Body of pancreas (tissue), 4 donors: ENCODE measurements at regions not wholly inside any gene's neighbourhood (a gene's known extent, or its start where the extent isn't known, plus 50 kb on each side); places are given as distances from the start of the nearest gene placed in this dataset.

ENCODE experiments used
- ATAC-seq: fragments of 150-250 bp; one replicate; pipeline ENCODE4 v1.9.1; 2016
- DNase-seq, 4 donors: peaks; one replicate each; pipeline ENCODE4 v3.0.0-alpha.2; 2019
- H3K27ac ChIP-seq, 4 donors: fragments of 200-600 bp; sonication (generic); 1 replicate in 3 of 4; 2 replicates in 1 of 4; pipeline versions ENCODE4 v1.5.1 to v1.6.1; 2016 to 2019; ENCODE audit warnings: mild to moderate bottlenecking in 1 of 4, mixed read lengths in 1 of 4, moderate library complexity in 1 of 4
- H3K27me3 ChIP-seq, 2 donors: fragments of 200-600 bp; sonication (generic); one replicate each; pipeline ENCODE4 v1.6.0; 2016; ENCODE audit warnings: mild to moderate bottlenecking in 1 of 2
- H3K36me3 ChIP-seq, 2 donors: fragments of 200-600 bp; sonication (generic); replicated peaks in 1 of 2; 2 replicates each; pipeline ENCODE4 v1.5.1; 2016; ENCODE audit warnings: low read depth in 2 of 2; ENCODE audit not compliant: insufficient read depth in 1 of 2
- H3K4me1 ChIP-seq: fragments of 200-600 bp; sonication (generic); one replicate; pipeline ENCODE4 v1.6.0; 2016
- H3K4me3 ChIP-seq, 2 donors: fragments of 200-600 bp; sonication (generic); 1 replicate in 1 of 2; 2 replicates in 1 of 2; pipeline ENCODE4 v1.5.1; 2016 to 2019
- H3K9me3 ChIP-seq, 3 donors: fragments of 200-600 bp; sonication (generic); 1 replicate in 2 of 3; 2 replicates in 1 of 3; pipeline ENCODE4 v1.5.1; 2016
- POLR2A ChIP-seq, 3 donors: fragments of 450-650 bp; IDR thresholded peaks; one replicate each; pipeline ENCODE4 v1.6.1; 2016; ENCODE audit warnings: antibody characterized with exemption in 3 of 3, mild to moderate bottlenecking in 2 of 3
- WGBS, 2 donors: methylation state at CpG; one replicate each; pipeline ENCODE4 v1.1.5; 2017; 5-methylcytosine and 5-hydroxymethylcytosine counted together
- intact Hi-C: fragments of 100-400 bp; cut with DNase I; formaldehyde crosslinking; loops from one replicate; pipeline ENCODE4 v1.15.1; 2023
- TF ChIP-seq, protein P1 (sequence below), 7 experiments: fragments of 450-650 bp in 4 of 7; fragments of 200-600 bp in 3 of 7; sonication (generic) in 3 of 7; IDR thresholded peaks; one replicate each; pipeline ENCODE4 v1.5.1; 2016 to 2019; ENCODE audit warnings: antibody characterized with exemption in 7 of 7

DNA sequence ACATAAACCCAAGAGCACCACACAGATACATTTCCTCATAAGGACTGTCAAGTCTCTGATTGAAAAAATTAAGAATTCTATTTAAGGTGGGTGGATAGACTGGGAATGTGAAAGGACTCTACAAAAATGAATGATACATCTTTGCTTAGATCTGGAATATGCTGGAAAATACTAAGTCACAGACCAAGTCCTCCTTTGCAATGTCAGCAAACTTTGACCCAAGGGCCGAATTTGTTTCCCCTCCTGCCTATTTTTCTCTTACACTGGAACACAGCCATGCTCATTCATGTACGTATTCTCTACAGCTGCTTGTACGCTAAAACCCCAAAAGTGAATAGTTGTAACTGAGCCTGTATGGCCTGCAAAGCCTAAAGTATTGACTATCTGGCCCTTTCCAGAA is 180.7 kb downstream of the ADSS2 start:
- ATAC-seq = no peak
- WGBS, 2 donors = 87 to 96% methylated on average over 3 of the region's 3 CpGs
- intact Hi-C loops = no loop called here

DNA sequence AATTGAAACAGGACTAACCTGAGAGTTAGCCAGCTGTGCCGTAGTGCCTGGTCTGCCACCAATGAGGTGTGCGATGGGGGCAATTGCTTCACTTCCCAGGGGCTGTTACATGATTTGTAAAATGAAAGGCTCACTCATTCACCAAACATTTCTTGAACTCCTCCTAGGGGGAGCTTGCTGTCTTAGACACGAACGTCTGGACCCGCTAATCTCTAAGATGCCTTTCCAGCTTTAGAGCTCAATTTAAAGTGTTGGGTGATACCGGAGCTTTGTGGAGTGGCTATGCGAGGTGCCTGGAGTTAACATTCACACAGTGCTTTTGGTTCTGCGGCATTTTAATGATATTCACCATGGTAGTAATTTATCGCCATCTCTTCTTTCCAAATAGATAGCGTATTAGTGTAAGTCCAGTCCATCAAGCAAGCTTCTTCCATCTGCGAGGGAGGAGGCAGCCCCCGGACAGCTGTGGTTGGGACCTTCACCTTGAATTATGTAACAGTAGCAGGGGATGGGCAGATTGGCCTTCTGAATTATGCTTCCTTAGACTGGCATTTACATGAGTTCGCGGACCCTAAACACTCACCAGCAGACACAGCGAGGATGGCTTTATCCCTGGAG is 179.9 kb downstream of the ADSS2 start:
- DNase-seq = no peak
- no peaks in the 10 kb centered on the region for H3K27me3 ChIP-seq
- H3K9me3 ChIP-seq = no peaks in the 10 kb centered on the region
- no peaks in the 10 kb centered on the region for H3K36me3 ChIP-seq
- intact Hi-C loops = no loop called here
- no peaks in the 10 kb centered on the region for H3K4me1 ChIP-seq
- no peak overlapping the region for H3K4me3 ChIP-seq
- H3K27ac ChIP-seq = no peak overlapping the region
- WGBS, 2 donors = 90 to 92% methylated on average over 15 of the region's 15 CpGs
- no peak for TF ChIP-seq POLR2A (IDR thresholded peaks at IDR 0.05)
- TF ChIP-seq, protein P1, sequence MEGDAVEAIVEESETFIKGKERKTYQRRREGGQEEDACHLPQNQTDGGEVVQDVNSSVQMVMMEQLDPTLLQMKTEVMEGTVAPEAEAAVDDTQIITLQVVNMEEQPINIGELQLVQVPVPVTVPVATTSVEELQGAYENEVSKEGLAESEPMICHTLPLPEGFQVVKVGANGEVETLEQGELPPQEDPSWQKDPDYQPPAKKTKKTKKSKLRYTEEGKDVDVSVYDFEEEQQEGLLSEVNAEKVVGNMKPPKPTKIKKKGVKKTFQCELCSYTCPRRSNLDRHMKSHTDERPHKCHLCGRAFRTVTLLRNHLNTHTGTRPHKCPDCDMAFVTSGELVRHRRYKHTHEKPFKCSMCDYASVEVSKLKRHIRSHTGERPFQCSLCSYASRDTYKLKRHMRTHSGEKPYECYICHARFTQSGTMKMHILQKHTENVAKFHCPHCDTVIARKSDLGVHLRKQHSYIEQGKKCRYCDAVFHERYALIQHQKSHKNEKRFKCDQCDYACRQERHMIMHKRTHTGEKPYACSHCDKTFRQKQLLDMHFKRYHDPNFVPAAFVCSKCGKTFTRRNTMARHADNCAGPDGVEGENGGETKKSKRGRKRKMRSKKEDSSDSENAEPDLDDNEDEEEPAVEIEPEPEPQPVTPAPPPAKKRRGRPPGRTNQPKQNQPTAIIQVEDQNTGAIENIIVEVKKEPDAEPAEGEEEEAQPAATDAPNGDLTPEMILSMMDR (IDR thresholded peaks at IDR 0.05) = no peak
- no peak for ATAC-seq

More for the DNA sequence above, 180.7 kb downstream of the ADSS2 start:
- Histone ChIP-seq H3K36me3 (no peaks in the 10 kb centered on the region), H3K9me3 (no peaks in the 10 kb centered on the region), H3K4me3 (no peak overlapping the region), H3K27ac (no peak overlapping the region), H3K4me1 (no peaks in the 10 kb centered on the region), H3K27me3 (no peaks in the 10 kb centered on the region)
- no peak for TF ChIP-seq POLR2A (IDR thresholded peaks at IDR 0.05)
- TF ChIP-seq, protein P1 (IDR thresholded peaks at IDR 0.05) = no peak
- DNase-seq = no peak

DNA sequence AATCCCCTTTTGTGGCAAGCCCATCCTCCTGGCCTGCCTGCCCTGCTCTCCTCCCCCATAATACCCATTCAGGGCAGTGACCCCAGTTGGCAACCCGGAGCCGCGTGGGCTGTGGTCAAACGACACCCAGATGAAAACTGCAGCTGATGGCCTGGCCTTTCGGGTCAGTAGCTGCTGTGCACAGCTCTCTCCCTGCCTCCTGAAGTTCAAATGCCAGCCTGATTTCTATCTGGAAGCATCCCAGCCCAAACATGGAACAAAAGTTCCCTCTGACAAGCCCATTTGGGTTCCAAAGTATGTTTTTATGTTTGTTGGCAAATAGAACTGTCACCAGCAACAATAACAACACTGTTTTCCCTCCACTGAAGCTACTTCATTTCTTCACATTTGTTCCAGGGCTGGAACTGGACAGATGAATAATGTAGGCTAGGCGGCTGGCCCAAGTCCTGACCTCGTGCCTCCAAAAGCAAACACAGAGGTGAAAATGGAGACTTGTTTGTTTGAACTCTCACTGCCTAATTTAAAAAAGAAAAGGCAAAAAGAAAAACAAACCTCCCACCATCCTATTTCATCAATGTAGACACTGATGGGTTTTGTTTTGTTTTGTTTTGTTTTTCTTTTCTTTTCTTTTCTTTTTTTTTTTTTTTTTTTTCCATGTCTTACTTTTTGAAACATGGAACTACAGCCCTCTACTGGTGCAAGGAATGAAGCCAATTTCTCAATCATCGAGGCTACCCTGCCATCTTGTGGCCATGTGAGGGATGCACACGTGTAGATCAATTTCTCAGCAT is 179.0 kb downstream of the ADSS2 start:
- WGBS, 2 donors = 55 to 62% methylated on average over 9 of the region's 9 CpGs
- Histone ChIP-seq H3K4me3 (no peak overlapping the region), H3K4me1 (no peaks in the 10 kb centered on the region), H3K27ac (no peak overlapping the region), H3K36me3 (no peaks in the 10 kb centered on the region), H3K9me3 (no peaks in the 10 kb centered on the region), H3K27me3 (no peaks in the 10 kb centered on the region)
- intact Hi-C loops = no loop called here
- ATAC-seq = peak; percentile 91
- DNase-seq = peak; percentile 71 to 76 (median 76)
- TF ChIP-seq, protein P1 (IDR thresholded peaks at IDR 0.05) = peak; percentile 69 to 100 (median 99)
- no peak for TF ChIP-seq POLR2A (IDR thresholded peaks at IDR 0.05)

GRCh38 chr1:244273262-244273844 is 178.4 kb downstream of the ADSS2 start:
- H3K27ac ChIP-seq = no peak overlapping the region
- no peak for DNase-seq
- no peaks in the 10 kb centered on the region for H3K9me3 ChIP-seq
- intact Hi-C loops = no loop called here
- TF ChIP-seq, protein P1 (IDR thresholded peaks at IDR 0.05) = no peak
- no peak for TF ChIP-seq POLR2A (IDR thresholded peaks at IDR 0.05)
- H3K4me1 ChIP-seq = no peaks in the 10 kb centered on the region
- ATAC-seq = no peak
- H3K4me3 ChIP-seq = no peak overlapping the region
- WGBS, 2 donors = 35 to 48% methylated on average over 8 of the region's 8 CpGs
- H3K27me3 ChIP-seq = no peaks in the 10 kb centered on the region
- no peaks in the 10 kb centered on the region for H3K36me3 ChIP-seq
